PC-9 (cell line): ENCODE measurements at regions not wholly inside any gene's neighbourhood (a gene's known extent, or its start where the extent isn't known, plus 50 kb on each side); places are given as distances from the start of the nearest gene placed in this dataset.

Experiments
- EZH2 ChIP-seq: fragments of 200-600 bp; sonication (generic); IDR thresholded peaks from 2 replicates; pipeline ENCODE4 v1.8.0; 2017; ENCODE audit warnings: antibody characterized with exemption, low read depth
- TF ChIP-seq, protein P1 (sequence below): fragments of 200-600 bp; sonication (generic); conservative IDR thresholded peaks from 2 replicates; pipeline ENCODE4 v1.6.1; 2017; ENCODE audit warnings: mixed run types, antibody characterized with exemption, mild to moderate bottlenecking, moderate library complexity

- TF ChIP-seq EZH2 = no peak
- TF ChIP-seq, protein P1, sequence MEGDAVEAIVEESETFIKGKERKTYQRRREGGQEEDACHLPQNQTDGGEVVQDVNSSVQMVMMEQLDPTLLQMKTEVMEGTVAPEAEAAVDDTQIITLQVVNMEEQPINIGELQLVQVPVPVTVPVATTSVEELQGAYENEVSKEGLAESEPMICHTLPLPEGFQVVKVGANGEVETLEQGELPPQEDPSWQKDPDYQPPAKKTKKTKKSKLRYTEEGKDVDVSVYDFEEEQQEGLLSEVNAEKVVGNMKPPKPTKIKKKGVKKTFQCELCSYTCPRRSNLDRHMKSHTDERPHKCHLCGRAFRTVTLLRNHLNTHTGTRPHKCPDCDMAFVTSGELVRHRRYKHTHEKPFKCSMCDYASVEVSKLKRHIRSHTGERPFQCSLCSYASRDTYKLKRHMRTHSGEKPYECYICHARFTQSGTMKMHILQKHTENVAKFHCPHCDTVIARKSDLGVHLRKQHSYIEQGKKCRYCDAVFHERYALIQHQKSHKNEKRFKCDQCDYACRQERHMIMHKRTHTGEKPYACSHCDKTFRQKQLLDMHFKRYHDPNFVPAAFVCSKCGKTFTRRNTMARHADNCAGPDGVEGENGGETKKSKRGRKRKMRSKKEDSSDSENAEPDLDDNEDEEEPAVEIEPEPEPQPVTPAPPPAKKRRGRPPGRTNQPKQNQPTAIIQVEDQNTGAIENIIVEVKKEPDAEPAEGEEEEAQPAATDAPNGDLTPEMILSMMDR = no peak
Observed at GRCh38 chr21:35220301-35220700, 171.2 kb upstream of the RUNX1 start.
